ENCODE measurements at regions not wholly inside any gene's neighbourhood (a gene's known extent, or its start where the extent isn't known, plus 50 kb on each side); places are given as distances from the start of the nearest gene placed in this dataset.

DNA sequence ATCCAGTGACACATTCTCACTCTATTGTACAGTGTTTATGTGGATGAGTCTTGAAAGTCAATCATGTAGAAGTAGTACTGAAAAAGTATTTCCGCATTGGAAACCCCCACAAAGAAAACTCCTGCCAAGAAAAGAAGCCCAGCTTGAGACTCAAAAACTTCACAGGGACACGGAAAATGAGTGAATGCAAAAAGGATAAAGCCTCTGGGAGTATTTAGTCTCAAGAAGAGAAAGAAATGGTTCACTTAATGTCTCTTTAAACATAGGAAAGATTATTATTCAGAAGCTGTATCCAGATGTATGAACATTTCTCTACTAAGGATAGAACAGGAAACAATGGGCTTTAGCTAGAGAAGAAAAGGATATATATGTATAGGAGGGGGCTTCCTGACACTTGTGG is 304.5 kb downstream of the BARHL2 start:
- no peak overlapping the region for H3K4me3 ChIP-seq
- TF ChIP-seq, protein P1, sequence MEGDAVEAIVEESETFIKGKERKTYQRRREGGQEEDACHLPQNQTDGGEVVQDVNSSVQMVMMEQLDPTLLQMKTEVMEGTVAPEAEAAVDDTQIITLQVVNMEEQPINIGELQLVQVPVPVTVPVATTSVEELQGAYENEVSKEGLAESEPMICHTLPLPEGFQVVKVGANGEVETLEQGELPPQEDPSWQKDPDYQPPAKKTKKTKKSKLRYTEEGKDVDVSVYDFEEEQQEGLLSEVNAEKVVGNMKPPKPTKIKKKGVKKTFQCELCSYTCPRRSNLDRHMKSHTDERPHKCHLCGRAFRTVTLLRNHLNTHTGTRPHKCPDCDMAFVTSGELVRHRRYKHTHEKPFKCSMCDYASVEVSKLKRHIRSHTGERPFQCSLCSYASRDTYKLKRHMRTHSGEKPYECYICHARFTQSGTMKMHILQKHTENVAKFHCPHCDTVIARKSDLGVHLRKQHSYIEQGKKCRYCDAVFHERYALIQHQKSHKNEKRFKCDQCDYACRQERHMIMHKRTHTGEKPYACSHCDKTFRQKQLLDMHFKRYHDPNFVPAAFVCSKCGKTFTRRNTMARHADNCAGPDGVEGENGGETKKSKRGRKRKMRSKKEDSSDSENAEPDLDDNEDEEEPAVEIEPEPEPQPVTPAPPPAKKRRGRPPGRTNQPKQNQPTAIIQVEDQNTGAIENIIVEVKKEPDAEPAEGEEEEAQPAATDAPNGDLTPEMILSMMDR (IDR thresholded peaks at IDR 0.05) = no peak
- no peaks in the 10 kb centered on the region for H3K4me1 ChIP-seq
- H3K27me3 ChIP-seq = no peaks in the 10 kb centered on the region
- H3K9me3 ChIP-seq = peaks cover 0 to 9% (median 0%) of the 10 kb centered on the region in 3 donors
- intact Hi-C loops (cut with DNase I; ENCODE audit: low total_unique reads) = no loop called here
- no peaks in the 10 kb centered on the region for H3K36me3 ChIP-seq
- no peak for DNase-seq
- no peak overlapping the region for H3K27ac ChIP-seq

DNA sequence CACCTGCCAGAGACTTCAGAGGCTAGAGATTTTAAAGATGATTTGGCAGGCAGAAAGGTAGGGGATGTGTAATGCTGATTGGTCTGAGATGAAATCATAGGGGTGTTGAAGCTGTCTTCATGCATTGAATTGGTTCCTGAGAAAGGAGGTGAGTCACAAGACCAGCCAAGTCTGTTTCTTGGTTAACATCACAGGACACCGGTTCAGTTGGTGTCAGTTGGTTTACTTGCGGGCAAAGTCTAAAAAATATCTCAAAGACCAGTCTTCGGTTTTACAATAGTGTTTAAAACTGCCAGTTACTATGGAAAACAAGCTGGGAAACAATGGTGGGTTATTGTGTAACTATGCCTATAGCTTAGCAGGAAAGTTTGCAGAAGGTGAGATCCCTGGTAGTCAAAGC is 305.9 kb downstream of the BARHL2 start:
- no peaks in the 10 kb centered on the region for H3K36me3 ChIP-seq
- TF ChIP-seq, protein P1 (IDR thresholded peaks at IDR 0.05) = no peak
- peaks cover 0 to 3% (median 0%) of the 10 kb centered on the region in 3 donors for H3K9me3 ChIP-seq
- H3K27ac ChIP-seq = no peak overlapping the region
- no peak overlapping the region for H3K4me3 ChIP-seq
- intact Hi-C loops (cut with DNase I; ENCODE audit: low total_unique reads) = no loop called here
- H3K27me3 ChIP-seq = no peaks in the 10 kb centered on the region
- no peak for DNase-seq
- no peaks in the 10 kb centered on the region for H3K4me1 ChIP-seq

DNA sequence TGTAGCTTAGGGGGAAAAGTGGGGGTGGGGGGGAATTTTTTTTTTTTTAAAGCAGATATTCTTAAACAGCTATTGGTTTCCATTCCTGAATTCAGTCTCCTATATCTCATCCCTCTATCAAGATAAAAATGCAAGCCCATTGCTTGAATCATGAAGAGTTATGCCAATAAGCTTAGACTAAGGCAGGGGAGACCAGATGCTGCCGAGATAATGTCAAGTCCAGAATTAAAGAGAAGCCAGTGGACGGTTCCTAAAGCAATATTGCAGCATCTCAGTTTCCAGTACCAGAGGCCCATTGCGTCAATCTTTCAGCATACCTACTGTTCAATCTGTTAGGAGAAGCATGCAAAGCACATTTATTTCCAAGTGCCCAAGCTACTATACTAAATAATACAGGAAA is 309.4 kb downstream of the BARHL2 start:
- Histone ChIP-seq H3K27ac (no peak overlapping the region), H3K4me1 (no peaks in the 10 kb centered on the region), H3K4me3 (no peak overlapping the region), H3K9me3 (no peaks in the 10 kb centered on the region), H3K36me3 (no peaks in the 10 kb centered on the region), H3K27me3 (no peaks in the 10 kb centered on the region)
- no peak for DNase-seq
- TF ChIP-seq, protein P1 (IDR thresholded peaks at IDR 0.05) = no peak
- intact Hi-C loops (cut with DNase I; ENCODE audit: low total_unique reads) = no loop called here

DNA sequence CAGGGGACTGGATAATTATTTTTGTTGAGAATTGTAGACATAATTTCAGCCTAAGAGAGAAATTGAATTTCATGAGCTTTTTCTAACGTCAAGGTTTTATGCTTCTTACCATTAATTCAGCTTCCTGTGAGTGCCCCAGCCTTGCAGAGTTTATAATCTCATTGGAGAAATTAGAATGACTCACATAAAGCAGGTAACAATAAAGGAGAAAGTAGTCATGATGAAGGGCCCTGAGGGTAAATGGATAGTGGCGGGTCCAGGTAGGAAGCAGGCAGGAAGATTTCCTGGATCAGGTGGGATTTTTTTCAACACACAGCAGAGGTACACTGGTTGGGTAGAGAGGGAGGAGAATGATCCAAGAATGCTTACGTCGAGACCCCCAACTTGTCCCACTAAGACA is 311.4 kb downstream of the BARHL2 start:
- no peaks in the 10 kb centered on the region for H3K36me3 ChIP-seq
- DNase-seq = no peak
- H3K4me3 ChIP-seq = no peak overlapping the region
- H3K27me3 ChIP-seq = no peaks in the 10 kb centered on the region
- H3K27ac ChIP-seq = no peak overlapping the region
- no peaks in the 10 kb centered on the region for H3K4me1 ChIP-seq
- intact Hi-C loops (cut with DNase I; ENCODE audit: low total_unique reads) = no loop called here
- TF ChIP-seq, protein P1 (IDR thresholded peaks at IDR 0.05) = no peak
- H3K9me3 ChIP-seq = no peaks in the 10 kb centered on the region

DNA sequence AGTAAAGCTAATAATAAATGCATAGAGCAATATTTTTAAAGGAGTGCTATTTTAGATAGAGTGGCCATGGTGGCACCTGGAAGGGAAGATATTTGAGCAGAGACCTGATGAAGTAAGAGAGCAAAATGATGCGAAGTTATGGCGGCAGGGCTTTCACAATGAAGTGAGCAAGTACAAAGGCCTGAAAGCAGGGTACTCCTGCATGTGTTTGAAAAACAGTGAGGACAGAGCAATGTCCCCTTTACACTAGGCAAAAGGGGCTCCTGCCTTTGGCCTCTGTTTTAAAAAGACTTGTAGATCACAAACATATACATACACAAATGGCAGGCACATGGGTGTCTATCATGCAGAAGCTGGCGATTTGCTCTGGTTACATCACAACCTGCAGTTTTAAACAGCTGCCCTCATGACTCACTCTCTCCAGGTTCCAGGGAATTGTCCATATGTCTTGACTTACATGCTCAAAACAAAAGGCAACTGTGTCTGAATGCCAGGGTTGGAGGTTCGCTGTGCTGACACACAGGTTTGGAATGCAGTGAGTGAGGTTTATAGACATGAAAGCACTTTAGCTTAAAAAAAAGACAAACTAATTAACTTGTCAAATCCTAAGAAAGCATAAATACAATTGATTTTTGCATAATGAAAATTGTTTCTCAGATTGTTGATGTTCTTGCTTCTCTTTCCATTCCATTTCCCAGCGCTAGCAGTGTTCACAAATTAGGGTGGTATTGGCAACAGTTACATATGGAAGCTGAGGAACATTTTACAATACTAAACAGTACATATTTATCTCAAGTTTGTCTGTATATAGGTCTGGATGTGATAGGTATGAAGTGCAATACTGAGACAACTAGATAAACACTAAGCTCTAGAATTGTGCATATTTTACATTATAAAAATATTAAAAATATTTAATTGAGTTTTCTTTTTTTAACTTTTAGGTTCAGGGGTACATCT is 313.9 kb downstream of the BARHL2 start:
- TF ChIP-seq, protein P1 (IDR thresholded peaks at IDR 0.05) = no peak
- Histone ChIP-seq H3K27me3 (no peaks in the 10 kb centered on the region), H3K9me3 (no peaks in the 10 kb centered on the region), H3K4me1 (no peaks in the 10 kb centered on the region), H3K36me3 (no peaks in the 10 kb centered on the region), H3K27ac (no peak overlapping the region), H3K4me3 (no peak overlapping the region)
- no peak for DNase-seq
- intact Hi-C loops (cut with DNase I; ENCODE audit: low total_unique reads) = no loop called here

Measured in tibial artery (tissue), 4 donors.